ENCODE measurements at regions not wholly inside any gene's neighbourhood (a gene's known extent, or its start where the extent isn't known, plus 50 kb on each side); places are given as distances from the start of the nearest gene placed in this dataset.

- TF ChIP-seq POLR2A (IDR thresholded peaks at IDR 0.05) = no peak
- TF ChIP-seq CTCF (IDR thresholded peaks at IDR 0.05) = no peak
- no peak for TF ChIP-seq POLR2AphosphoS5 (IDR thresholded peaks at IDR 0.05; ENCODE audit: insufficient read depth in 1 of 2, low read depth in 1 of 2)
- H3K9me3 ChIP-seq = no peaks in the 10 kb centered on the region
- H3K4me1 ChIP-seq = peaks cover 9% of the 10 kb centered on the region
- DNase-seq (ENCODE audit: extremely low spot score in 2 of 2) = no peak
- peak overlapping the region; percentile 55 for H3K27ac ChIP-seq
- H3K36me3 ChIP-seq = no peaks in the 10 kb centered on the region
- no peaks in the 10 kb centered on the region for H3K27me3 ChIP-seq
- intact Hi-C loops (cut with DNase I) = no loop called here
- no peak overlapping the region for H3K4me3 ChIP-seq
Measured at GRCh38 chr3:21059404-21059803, 691.6 kb downstream of the ZNF385D start.

- DNase-seq (ENCODE audit: extremely low spot score in 2 of 2) = no peak
- TF ChIP-seq CTCF (IDR thresholded peaks at IDR 0.05) (no peak), POLR2A (IDR thresholded peaks at IDR 0.05) (no peak), POLR2AphosphoS5 (IDR thresholded peaks at IDR 0.05; ENCODE audit: insufficient read depth in 1 of 2, low read depth in 1 of 2) (no peak)
- no peaks in the 10 kb centered on the region for H3K9me3 ChIP-seq
- H3K4me1 ChIP-seq = no peaks in the 10 kb centered on the region
- no peak overlapping the region for H3K4me3 ChIP-seq
- no peaks in the 10 kb centered on the region for H3K27me3 ChIP-seq
- H3K36me3 ChIP-seq = no peaks in the 10 kb centered on the region
- intact Hi-C loops (cut with DNase I) = no loop called here
- H3K27ac ChIP-seq = no peak overlapping the region
Measured at GRCh38 chr3:21056293-21056692, 694.7 kb downstream of the ZNF385D start.

GRCh38 chr3:21055015-21055414, 696.0 kb downstream of the ZNF385D start:
- H3K27me3 ChIP-seq = no peaks in the 10 kb centered on the region
- H3K9me3 ChIP-seq = no peaks in the 10 kb centered on the region
- no peaks in the 10 kb centered on the region for H3K4me1 ChIP-seq
- intact Hi-C loops (cut with DNase I) = no loop called here
- TF ChIP-seq POLR2A (IDR thresholded peaks at IDR 0.05) = no peak
- peak; percentile 19 to 66 for TF ChIP-seq POLR2AphosphoS5 (IDR thresholded peaks at IDR 0.05; ENCODE audit: insufficient read depth in 1 of 2, low read depth in 1 of 2)
- no peak for TF ChIP-seq CTCF (IDR thresholded peaks at IDR 0.05)
- no peaks in the 10 kb centered on the region for H3K36me3 ChIP-seq
- no peak overlapping the region for H3K4me3 ChIP-seq
- peak overlapping the region; percentile 26 for H3K27ac ChIP-seq
- no peak for DNase-seq (ENCODE audit: extremely low spot score in 2 of 2)

- Histone ChIP-seq H3K9me3 (no peaks in the 10 kb centered on the region), H3K36me3 (no peaks in the 10 kb centered on the region), H3K4me1 (no peaks in the 10 kb centered on the region), H3K27ac (peak overlapping the region; percentile 58), H3K27me3 (no peaks in the 10 kb centered on the region), H3K4me3 (no peak overlapping the region)
- DNase-seq (ENCODE audit: extremely low spot score in 2 of 2) = no peak
- TF ChIP-seq POLR2AphosphoS5 (IDR thresholded peaks at IDR 0.05; ENCODE audit: insufficient read depth in 1 of 2, low read depth in 1 of 2) = peak in 1 of 2 donors; percentile 28
- TF ChIP-seq POLR2A (IDR thresholded peaks at IDR 0.05) = no peak
- no peak for TF ChIP-seq CTCF (IDR thresholded peaks at IDR 0.05)
- intact Hi-C loops (cut with DNase I) = no loop called here
Measured at GRCh38 chr3:21054064-21054463, 696.9 kb downstream of the ZNF385D start.

GRCh38 chr3:21049334-21050062, 701.5 kb downstream of the ZNF385D start:
- TF ChIP-seq POLR2A (IDR thresholded peaks at IDR 0.05) (no peak), POLR2AphosphoS5 (IDR thresholded peaks at IDR 0.05; ENCODE audit: insufficient read depth in 1 of 2, low read depth in 1 of 2) (no peak), CTCF (IDR thresholded peaks at IDR 0.05) (no peak)
- Histone ChIP-seq H3K4me3 (no peak overlapping the region), H3K27ac (no peak overlapping the region), H3K4me1 (no peaks in the 10 kb centered on the region), H3K36me3 (no peaks in the 10 kb centered on the region), H3K27me3 (no peaks in the 10 kb centered on the region), H3K9me3 (no peaks in the 10 kb centered on the region)
- no peak for DNase-seq (ENCODE audit: extremely low spot score in 2 of 2)
- intact Hi-C loops (cut with DNase I) = no loop called here

All from vagina (tissue), 2 donors.